GM12878 (cell line): ENCODE measurements at regions not wholly inside any gene's neighbourhood (a gene's known extent, or its start where the extent isn't known, plus 50 kb on each side); places are given as distances from the start of the nearest gene placed in this dataset.

Source experiments
- ATAC-seq: fragments of 200-7000 bp; cut with Tn5 transposase; 3 replicates; pipeline ENCODE4 v1.9.1; 2020; ENCODE audit warnings: mild to moderate bottlenecking, moderate library complexity
- BruUV-seq: library from RNA; stranded (reverse); fragments of 400-500 nt; replicated peaks from 2 replicates; lab custom pipeline; 2021; lab: Mats Ljungman, UMichigan
- CTCF ChIA-PET: fragments of 300-600 bp; sonication (Branson Sonifier 250); formaldehyde crosslinking; extraction: SDS; loops from one replicate; lab custom pipeline; 2021; ENCODE audit warnings: inconsistent platforms; lab: Yijun Ruan, JAX
- POLR2A ChIA-PET: fragments of 350-600 bp; formaldehyde crosslinking; extraction: SDS; loops from one replicate; lab custom pipeline; 2021; ENCODE audit warnings: inconsistent platforms; lab: Charles Lee
- RAD21 ChIA-PET: fragments of 300-600 bp; sonication (Branson Sonifier 250); formaldehyde crosslinking; loops from one replicate; lab custom pipeline; 2023; ENCODE audit warnings: antibody characterized with exemption; ENCODE audit not compliant: unreplicated experiment; lab: Charles Lee
- SMC1A ChIA-PET: fragments of 300-600 bp; sonication (Branson Sonifier 250); formaldehyde crosslinking; loops from one replicate; lab custom pipeline; 2023; ENCODE audit not compliant: unreplicated experiment, uncharacterized antibody; lab: Charles Lee
- DNase-seq: peaks from one replicate; pipeline ENCODE4 v3.0.0-alpha.2; 2011; ENCODE audit warnings: low read depth, low spot score
- FAIRE-seq: peaks from 3 replicates; lab custom pipeline; 2011; peaks lifted over from hg19 to GRCh38; lab: Jason Lieb, UNC
- H2AFZ ChIP-seq: 2 replicates; pipeline ENCODE4 v1.6.0; 2011; ENCODE audit warnings: low read depth, low read length, control low read depth; ENCODE audit not compliant: control insufficient read depth
- H3K27ac ChIP-seq: 2 replicates; pipeline ENCODE4 v1.5.1; 2011; ENCODE audit warnings: control low read depth; ENCODE audit not compliant: control insufficient read depth, insufficient read depth
- H3K27me3 ChIP-seq, 2 experiments: replicated peaks in 1 of 2; 2 replicates each; pipeline versions ENCODE4 v1.6.0 to v1.6.1; 2011; ENCODE audit warnings: low read length in 1 of 2; ENCODE audit not compliant: control insufficient read depth in 2 of 2, insufficient read depth in 2 of 2
- H3K36me3 ChIP-seq, 2 experiments: 2 replicates each; pipeline ENCODE4 v1.5.1; 2011; ENCODE audit warnings: low read length in 1 of 2; ENCODE audit not compliant: control insufficient read depth in 2 of 2, insufficient read depth in 2 of 2
- H3K4me1 ChIP-seq: 2 replicates; pipeline ENCODE4 v1.6.1; 2011; ENCODE audit warnings: mild to moderate bottlenecking, low read length, moderate library complexity, mixed read lengths; ENCODE audit not compliant: control insufficient read depth, insufficient read depth
- H3K4me2 ChIP-seq: 2 replicates; pipeline ENCODE4 v1.6.0; 2011; ENCODE audit warnings: control low read depth; ENCODE audit not compliant: control insufficient read depth, insufficient read depth
- H3K4me3 ChIP-seq: fragments of 200-600 bp; sonication (generic); 2 replicates; pipeline ENCODE4 v1.5.1; 2016
- H3K79me2 ChIP-seq: 2 replicates; pipeline ENCODE4 v1.6.0; 2011; ENCODE audit warnings: low read length; ENCODE audit not compliant: control insufficient read depth, insufficient read depth
- H3K9ac ChIP-seq: 2 replicates; pipeline ENCODE4 v1.8.0; 2011; ENCODE audit warnings: low read length, control low read depth, mixed read lengths; ENCODE audit not compliant: control insufficient read depth, insufficient read depth
- H3K9me3 ChIP-seq: replicated peaks from 3 replicates; pipeline ENCODE4 v1.5.1; 2011; ENCODE audit warnings: mild to moderate bottlenecking, low read length; ENCODE audit not compliant: control insufficient read depth, insufficient read depth
- H4K20me1 ChIP-seq: 2 replicates; pipeline ENCODE4 v1.6.0; 2011; ENCODE audit not compliant: control insufficient read depth, insufficient read depth
- CEBPB ChIP-seq, 2 experiments: fragments of 150-350 bp in 1 of 2; IDR thresholded peaks; 2 replicates each; pipeline ENCODE4 v1.6.1; 2012 to 2014; ENCODE audit warnings: low read depth in 2 of 2, low read length in 2 of 2, borderline replicate concordance in 1 of 2, inconsistent platforms in 1 of 2
- EP300 ChIP-seq, 2 experiments: fragments of 150-350 bp in 1 of 2; IDR thresholded peaks; 2 replicates each; pipeline ENCODE4 v1.6.1; 2011 to 2012; ENCODE audit warnings: low read depth in 2 of 2, low read length in 2 of 2, borderline replicate concordance in 1 of 2, improper control_type of control experiment in 1 of 2, inconsistent platforms in 1 of 2; ENCODE audit not compliant: control insufficient read depth in 1 of 2
- FOXM1 ChIP-seq: IDR thresholded peaks from 2 replicates; pipeline ENCODE4 v1.6.1; 2012; ENCODE audit warnings: low read depth, mild to moderate bottlenecking, inconsistent platforms, low read length, moderate library complexity
- MTA3 ChIP-seq: IDR thresholded peaks from 2 replicates; pipeline ENCODE4 v1.6.1; 2012; ENCODE audit warnings: low read length, inconsistent platforms, borderline replicate concordance
- NBN ChIP-seq: fragments of 450-650 bp; IDR thresholded peaks from 2 replicates; pipeline ENCODE4 v1.6.1; 2016
- POU2F2 ChIP-seq: IDR thresholded peaks from 3 replicates; pipeline ENCODE4 v1.6.1; 2011; ENCODE audit warnings: low read depth, mild to moderate bottlenecking, low read length, borderline replicate concordance
- SMC3 ChIP-seq: IDR thresholded peaks from 2 replicates; pipeline ENCODE4 v1.6.1; 2011; ENCODE audit warnings: low read length, improper control_type of control experiment, borderline replicate concordance
- TARDBP ChIP-seq: IDR thresholded peaks from 2 replicates; pipeline ENCODE4 v1.6.1; 2016; ENCODE audit warnings: borderline replicate concordance
- TCF12 ChIP-seq: IDR thresholded peaks from 2 replicates; pipeline ENCODE4 v1.6.1; 2011; ENCODE audit warnings: low read depth, mild to moderate bottlenecking, low read length
- TCF3 ChIP-seq: IDR thresholded peaks from 2 replicates; pipeline ENCODE4 v1.6.1; 2012; ENCODE audit warnings: low read depth, mild to moderate bottlenecking, low read length, borderline replicate concordance; ENCODE audit not compliant: insufficient read depth
- ZZZ3 ChIP-seq: IDR thresholded peaks from 2 replicates; pipeline ENCODE4 v1.6.1; 2011; ENCODE audit warnings: low read depth; ENCODE audit not compliant: control insufficient read depth, insufficient read length
- WGBS: methylation state at CpG from one replicate; pipeline ENCODE4 v1.1.6; 2016; ENCODE audit warnings: low lambda C conversion rate; ENCODE audit not compliant: insufficient replicate concordance, insufficient coverage; ENCODE audit errors: missing lambda C conversion rate; 5-methylcytosine and 5-hydroxymethylcytosine counted together
- in situ Hi-C: fragments of 300-500 bp; cut with MboI; formaldehyde crosslinking; loops from 9 replicates; pipeline ENCODE4 v1.14.3; 2018; ENCODE audit warnings: mixed read lengths
- intact Hi-C: fragments of 100-400 bp; cut with micrococcal nuclease; formaldehyde crosslinking; loops from one replicate; pipeline ENCODE4 v1.14.2; 2022; ENCODE audit not compliant: unreplicated experiment
- TF ChIP-seq, protein P1 (sequence below): fragments of 150-350 bp; IDR thresholded peaks from 2 replicates; pipeline ENCODE4 v1.6.1; 2016; ENCODE audit warnings: low read depth, low read length
- TF ChIP-seq, protein P2 (sequence below): fragments of 450-650 bp; IDR thresholded peaks from 2 replicates; pipeline ENCODE4 v1.6.1; 2017; ENCODE audit warnings: borderline replicate concordance

DNA sequence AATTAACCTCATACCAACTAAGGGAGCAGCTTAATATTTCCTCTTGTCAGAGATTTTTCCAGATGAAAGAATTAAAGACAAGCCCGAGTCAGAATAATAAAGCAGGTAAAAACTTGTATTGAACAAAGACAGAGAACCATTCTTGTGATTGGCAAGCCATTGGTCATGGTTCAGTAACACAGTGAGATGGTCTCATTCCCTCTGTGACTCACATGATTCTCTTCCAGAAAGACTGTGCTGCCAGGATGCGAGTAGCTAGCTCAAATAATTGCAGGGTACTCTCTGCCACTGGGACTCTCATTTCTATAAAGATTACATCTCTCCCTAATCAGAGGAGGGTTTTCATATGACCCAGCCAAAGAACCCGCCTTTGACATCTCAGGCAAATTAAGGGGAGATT, 179.4 kb downstream of the PHLDA1 start:
- DNase-seq (no peak), FAIRE-seq (no peak), ATAC-seq (no peak; the same call in 2 of the 3 replicates)
- SMC1A ChIA-PET = interaction anchor here (0.6 to 1.7 kb wide), 3 partner anchors 14 to 188 kb away, joined by 3 read pairs; no protein-coding TSS in a partner anchor
- H3K27me3 ChIP-seq = no peaks in the 10 kb centered on the region
- CTCF ChIA-PET = no interaction called here
- H4K20me1 ChIP-seq = no peaks in the 10 kb centered on the region
- no peak overlapping the region for H3K4me2 ChIP-seq
- in situ Hi-C loops (no loop called here), intact Hi-C loops (no loop called here)
- TF ChIP-seq TARDBP (no peak), ZZZ3 (no peak), TCF12 (no peak), TCF3 (no peak), SMC3 (no peak), MTA3 (no peak)
- no peaks in the 10 kb centered on the region for H3K79me2 ChIP-seq
- H3K4me3 ChIP-seq = no peak overlapping the region
- no peaks in the 10 kb centered on the region for H3K9me3 ChIP-seq
- RAD21 ChIA-PET = no interaction called here
- no peaks in the 10 kb centered on the region for H3K4me1 ChIP-seq
- H2AFZ ChIP-seq = no peak overlapping the region
- no peak overlapping the region for H3K9ac ChIP-seq
- POLR2A ChIA-PET = interaction anchor here (0.8 kb wide), 1 partner anchor 43 kb away, joined by 3 read pairs; no protein-coding TSS in a partner anchor
- WGBS = 11% methylated on average over 3 of the region's 3 CpGs
- BruUV-seq = no TSS peak
- no peak overlapping the region for H3K27ac ChIP-seq
- H3K36me3 ChIP-seq = no peaks in the 10 kb centered on the region

DNA sequence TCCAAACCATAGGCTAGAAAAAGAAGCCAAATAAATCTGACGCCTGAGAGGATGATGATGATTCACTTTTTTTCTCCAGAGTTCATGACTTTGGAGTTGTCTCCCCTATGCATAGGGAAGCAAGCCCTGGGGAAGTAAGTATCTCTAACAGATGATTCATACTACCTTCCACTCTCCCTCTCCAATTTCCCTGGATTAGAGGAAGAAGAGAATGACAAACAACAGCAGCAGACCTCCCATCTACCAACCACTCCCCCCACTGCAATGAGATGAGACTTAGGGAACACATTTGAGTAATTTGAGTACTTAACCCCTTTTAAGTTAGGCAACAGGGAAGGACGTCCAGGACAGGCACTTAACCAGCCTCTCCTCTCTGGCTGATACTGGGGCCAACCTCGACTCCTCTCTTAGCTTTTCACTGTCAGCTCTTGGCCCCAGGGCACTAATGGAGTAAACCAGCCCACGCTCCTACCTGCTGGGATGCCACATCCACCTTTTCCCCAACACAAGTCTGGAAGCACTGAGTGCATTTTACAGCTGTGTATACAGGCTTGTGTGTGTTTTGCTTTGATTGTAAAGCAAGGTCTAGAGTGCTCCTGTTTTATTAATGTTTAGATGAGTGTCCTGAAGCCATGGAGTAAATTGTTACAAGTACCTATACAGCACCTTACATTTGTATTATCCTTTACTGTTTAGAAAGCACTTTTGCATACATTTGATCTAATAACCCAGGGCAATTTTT, 180.7 kb downstream of the PHLDA1 start:
- Histone ChIP-seq H4K20me1 (no peaks in the 10 kb centered on the region), H3K4me2 (no peak overlapping the region), H3K27me3 (no peaks in the 10 kb centered on the region), H3K9ac (no peak overlapping the region), H3K4me1 (no peaks in the 10 kb centered on the region), H3K9me3 (no peaks in the 10 kb centered on the region), H3K36me3 (no peaks in the 10 kb centered on the region), H3K27ac (no peak overlapping the region), H2AFZ (no peak overlapping the region), H3K4me3 (no peak overlapping the region), H3K79me2 (no peaks in the 10 kb centered on the region)
- WGBS = 18% methylated on average over 4 of the region's 4 CpGs
- SMC1A ChIA-PET = interaction anchor here (0.6 to 1.7 kb wide), 3 partner anchors 13 to 189 kb away, joined by 3 read pairs; no protein-coding TSS in a partner anchor
- no peak for DNase-seq
- RAD21 ChIA-PET = interaction anchor here (1.3 kb wide), 1 partner anchor 180 kb away, joined by 3 read pairs; the partner anchor contains the start of gene PHLDA1
- CTCF ChIA-PET = no interaction called here
- POLR2A ChIA-PET = no interaction called here
- no TSS peak for BruUV-seq
- intact Hi-C loops = no loop called here
- in situ Hi-C loops = no loop called here
- no peak for ATAC-seq
- no peak for FAIRE-seq
- TF ChIP-seq, protein P1, sequence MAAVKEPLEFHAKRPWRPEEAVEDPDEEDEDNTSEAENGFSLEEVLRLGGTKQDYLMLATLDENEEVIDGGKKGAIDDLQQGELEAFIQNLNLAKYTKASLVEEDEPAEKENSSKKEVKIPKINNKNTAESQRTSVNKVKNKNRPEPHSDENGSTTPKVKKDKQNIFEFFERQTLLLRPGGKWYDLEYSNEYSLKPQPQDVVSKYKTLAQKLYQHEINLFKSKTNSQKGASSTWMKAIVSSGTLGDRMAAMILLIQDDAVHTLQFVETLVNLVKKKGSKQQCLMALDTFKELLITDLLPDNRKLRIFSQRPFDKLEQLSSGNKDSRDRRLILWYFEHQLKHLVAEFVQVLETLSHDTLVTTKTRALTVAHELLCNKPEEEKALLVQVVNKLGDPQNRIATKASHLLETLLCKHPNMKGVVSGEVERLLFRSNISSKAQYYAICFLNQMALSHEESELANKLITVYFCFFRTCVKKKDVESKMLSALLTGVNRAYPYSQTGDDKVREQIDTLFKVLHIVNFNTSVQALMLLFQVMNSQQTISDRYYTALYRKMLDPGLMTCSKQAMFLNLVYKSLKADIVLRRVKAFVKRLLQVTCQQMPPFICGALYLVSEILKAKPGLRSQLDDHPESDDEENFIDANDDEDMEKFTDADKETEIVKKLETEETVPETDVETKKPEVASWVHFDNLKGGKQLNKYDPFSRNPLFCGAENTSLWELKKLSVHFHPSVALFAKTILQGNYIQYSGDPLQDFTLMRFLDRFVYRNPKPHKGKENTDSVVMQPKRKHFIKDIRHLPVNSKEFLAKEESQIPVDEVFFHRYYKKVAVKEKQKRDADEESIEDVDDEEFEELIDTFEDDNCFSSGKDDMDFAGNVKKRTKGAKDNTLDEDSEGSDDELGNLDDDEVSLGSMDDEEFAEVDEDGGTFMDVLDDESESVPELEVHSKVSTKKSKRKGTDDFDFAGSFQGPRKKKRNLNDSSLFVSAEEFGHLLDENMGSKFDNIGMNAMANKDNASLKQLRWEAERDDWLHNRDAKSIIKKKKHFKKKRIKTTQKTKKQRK = no peak
- TF ChIP-seq FOXM1 (no peak), POU2F2 (no peak), EP300 (IDR thresholded peaks at IDR 0.05; ENCODE audit: borderline replicate concordance in 1 of 2, control insufficient read depth in 1 of 2, low read depth in 2 of 2, low read length in 2 of 2) (no peak), NBN (no peak), CEBPB (IDR thresholded peaks at IDR 0.05; ENCODE audit: borderline replicate concordance in 1 of 2, low read depth in 2 of 2, low read length in 2 of 2) (no peak)
- TF ChIP-seq, protein P2, sequence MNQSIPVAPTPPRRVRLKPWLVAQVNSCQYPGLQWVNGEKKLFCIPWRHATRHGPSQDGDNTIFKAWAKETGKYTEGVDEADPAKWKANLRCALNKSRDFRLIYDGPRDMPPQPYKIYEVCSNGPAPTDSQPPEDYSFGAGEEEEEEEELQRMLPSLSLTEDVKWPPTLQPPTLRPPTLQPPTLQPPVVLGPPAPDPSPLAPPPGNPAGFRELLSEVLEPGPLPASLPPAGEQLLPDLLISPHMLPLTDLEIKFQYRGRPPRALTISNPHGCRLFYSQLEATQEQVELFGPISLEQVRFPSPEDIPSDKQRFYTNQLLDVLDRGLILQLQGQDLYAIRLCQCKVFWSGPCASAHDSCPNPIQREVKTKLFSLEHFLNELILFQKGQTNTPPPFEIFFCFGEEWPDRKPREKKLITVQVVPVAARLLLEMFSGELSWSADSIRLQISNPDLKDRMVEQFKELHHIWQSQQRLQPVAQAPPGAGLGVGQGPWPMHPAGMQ = no peak
